GM23338 (cell line): ENCODE measurements at regions not wholly inside any gene's neighbourhood (a gene's known extent, or its start where the extent isn't known, plus 50 kb on each side); places are given as distances from the start of the nearest gene placed in this dataset.

ENCODE experiments used
- ATAC-seq: fragments of 200-7000 bp; cut with Tn5 transposase; 3 replicates; pipeline ENCODE4 v1.9.1; 2020
- DNase-seq: peaks from one replicate; pipeline ENCODE4 v3.0.0-alpha.2; 2015; ENCODE audit warnings: low spot score
- H2AFZ ChIP-seq: fragments of 200-600 bp; sonication (generic); 2 replicates; pipeline ENCODE4 v1.8.0; 2016; ENCODE audit warnings: antibody characterized with exemption, mild to moderate bottlenecking, moderate library complexity
- H3F3A ChIP-seq: fragments of 200-600 bp; sonication (generic); replicated peaks from 2 replicates; pipeline ENCODE4 v1.8.0; 2017; ENCODE audit warnings: antibody characterized with exemption, mixed run types, low read depth
- H3K27ac ChIP-seq: fragments of 200-600 bp; sonication (generic); 2 replicates; pipeline ENCODE4 v1.6.1; 2016; ENCODE audit warnings: low read depth
- H3K27me3 ChIP-seq: fragments of 200-600 bp; sonication (generic); 2 replicates; pipeline ENCODE4 v1.8.0; 2016; ENCODE audit warnings: mild to moderate bottlenecking, mixed run types, moderate library complexity; ENCODE audit not compliant: insufficient read depth
- H3K36me3 ChIP-seq: fragments of 200-600 bp; sonication (generic); 2 replicates; pipeline ENCODE4 v1.8.0; 2016; ENCODE audit warnings: mild to moderate bottlenecking; ENCODE audit not compliant: insufficient read depth
- H3K4me1 ChIP-seq: fragments of 200-600 bp; sonication (generic); 2 replicates; pipeline ENCODE4 v1.8.0; 2016; ENCODE audit warnings: mild to moderate bottlenecking, moderate library complexity; ENCODE audit not compliant: insufficient read depth
- H3K4me2 ChIP-seq: fragments of 200-600 bp; sonication (generic); 2 replicates; pipeline ENCODE4 v1.7.1; 2017; ENCODE audit warnings: mixed run types
- H3K4me3 ChIP-seq: fragments of 200-600 bp; sonication (generic); 2 replicates; pipeline ENCODE4 v1.6.1; 2016; ENCODE audit warnings: mixed run types
- H3K79me2 ChIP-seq: fragments of 200-600 bp; sonication (generic); replicated peaks from 2 replicates; pipeline ENCODE4 v1.8.0; 2017; ENCODE audit warnings: mild to moderate bottlenecking; ENCODE audit not compliant: insufficient read depth
- H3K9me2 ChIP-seq: fragments of 200-600 bp; sonication (generic); 2 replicates; pipeline ENCODE4 v1.8.0; 2017; ENCODE audit not compliant: insufficient read depth
- H4K20me1 ChIP-seq: fragments of 200-600 bp; sonication (generic); replicated peaks from 2 replicates; pipeline ENCODE4 v1.8.0; 2017; ENCODE audit warnings: mild to moderate bottlenecking; ENCODE audit not compliant: insufficient read depth
- H3K27ac Mint-ChIP-seq: 2 replicates; pipeline ENCODE4 v1.8.0; 2020; ENCODE audit warnings: inconsistent platforms, mild to moderate bottlenecking, moderate library complexity, mixed read lengths
- H3K27me3 Mint-ChIP-seq: 3 replicates; pipeline ENCODE4 v1.8.0; 2022; ENCODE audit warnings: low read depth, mild to moderate bottlenecking, moderate library complexity, mixed read lengths, inconsistent platforms; ENCODE audit not compliant: insufficient read depth, poor library complexity
- H3K36me3 Mint-ChIP-seq: 3 replicates; pipeline ENCODE4 v1.8.0; 2021; ENCODE audit warnings: low read depth, mild to moderate bottlenecking, inconsistent platforms, moderate library complexity, mixed read lengths
- H3K4me1 Mint-ChIP-seq: 3 replicates; pipeline ENCODE4 v1.8.0; 2020; ENCODE audit warnings: mild to moderate bottlenecking, inconsistent platforms, mixed read lengths
- H3K4me3 Mint-ChIP-seq: 3 replicates; pipeline ENCODE4 v1.8.0; 2021; ENCODE audit warnings: moderate library complexity, mild to moderate bottlenecking, inconsistent platforms, mixed read lengths
- H3K9me3 Mint-ChIP-seq: 3 replicates; pipeline ENCODE4 v1.8.0; 2020; ENCODE audit warnings: moderate library complexity, mild to moderate bottlenecking, inconsistent platforms, mixed read lengths
- CREB1 ChIP-seq: fragments of 250-450 bp; sonication (Bioruptor Pico); IDR thresholded peaks from 2 replicates; pipeline ENCODE4 v1.5.0; 2020; ENCODE audit warnings: low read depth, mild to moderate bottlenecking, moderate library complexity
- ETS1 ChIP-seq: IDR thresholded peaks from 2 replicates; pipeline ENCODE4 v1.6.1; 2016; ENCODE audit warnings: antibody characterized with exemption
- EZH2phosphoT487 ChIP-seq: fragments of 200-600 bp; sonication (generic); IDR thresholded peaks from one replicate; pipeline ENCODE4 v1.8.1; 2018; ENCODE audit warnings: antibody characterized with exemption; ENCODE audit not compliant: unreplicated experiment
- NANOG ChIP-seq: IDR thresholded peaks from 2 replicates; pipeline ENCODE4 v1.6.1; 2016; ENCODE audit warnings: antibody characterized with exemption, borderline replicate concordance
- ZNF331 ChIP-seq: fragments of 250-450 bp; sonication (Bioruptor Pico); IDR thresholded peaks from 2 replicates; pipeline ENCODE4 v1.5.0; 2020; ENCODE audit warnings: low read depth, mild to moderate bottlenecking, moderate library complexity
- ZNF462 ChIP-seq: fragments of 250-450 bp; sonication (Bioruptor Pico); IDR thresholded peaks from 2 replicates; pipeline ENCODE4 v1.5.0; 2020; ENCODE audit warnings: mild to moderate bottlenecking, moderate library complexity

GRCh38 chr22:22076361-22076760 lies 93.8 kb upstream of the TOP3B start (continued):
- no peak for TF ChIP-seq ZNF462 (CRISPR knock-in tag)
- TF ChIP-seq CREB1 (CRISPR knock-in tag), result no peak

GRCh38 chr22:22075382-22076163 lies 93.0 kb upstream of the TOP3B start:
- Histone ChIP-seq H3K4me1 (no peaks in the 10 kb centered on the region), H3K27me3 (peaks cover 100% of the 10 kb centered on the region), H3F3A (no peaks in the 10 kb centered on the region), H3K9me2 (no peaks in the 10 kb centered on the region), H4K20me1 (no peaks in the 10 kb centered on the region; the same call in 1 of the 2 replicates), H3K79me2 (no peaks in the 10 kb centered on the region), H3K36me3 (no peaks in the 10 kb centered on the region), H2AFZ (no peak overlapping the region), H3K27ac (no peak overlapping the region), H3K4me3 (no peak overlapping the region), H3K4me2 (no peak overlapping the region)
- no peak for DNase-seq
- no peak overlapping the region for H3K27ac Mint-ChIP-seq
- no peak for ATAC-seq
- peaks cover 93% of the 10 kb centered on the region for H3K27me3 Mint-ChIP-seq
- no peak overlapping the region for H3K4me3 Mint-ChIP-seq
- H3K4me1 Mint-ChIP-seq, result no peaks in the 10 kb centered on the region
- no peaks in the 10 kb centered on the region for H3K9me3 Mint-ChIP-seq
- H3K36me3 Mint-ChIP-seq, result no peaks in the 10 kb centered on the region
- no peak for TF ChIP-seq EZH2phosphoT487
- TF ChIP-seq ZNF462 (CRISPR knock-in tag), result no peak
- no peak for TF ChIP-seq NANOG
- no peak for TF ChIP-seq CREB1 (CRISPR knock-in tag)
- TF ChIP-seq ETS1, result no peak
- no peak for TF ChIP-seq ZNF331 (CRISPR knock-in tag)
